Astrocyte (in vitro differentiated cells and primary cell): ENCODE measurements at regions not wholly inside any gene's neighbourhood (a gene's known extent, or its start where the extent isn't known, plus 50 kb on each side); places are given as distances from the start of the nearest gene placed in this dataset.
"Not testable (repeated sequence)": the region's sequence is repeated elsewhere in the genome, so short reads cannot be mapped to it uniquely, and the experiment has no call there.

ENCODE experiments used
- DNase-seq: peaks from one replicate; pipeline ENCODE4 v3.0.0-alpha.2; 2010; ENCODE audit warnings: low read depth
- FAIRE-seq: peaks from 2 replicates; lab custom pipeline; 2011; peaks lifted over from hg19 to GRCh38; lab: Jason Lieb, UNC
- H2AFZ ChIP-seq: 2 replicates; pipeline ENCODE4 v1.6.0; 2012; ENCODE audit warnings: low read depth, low read length, inconsistent platforms
- H3K27ac ChIP-seq: 2 replicates; pipeline ENCODE4 v1.5.1; 2011; ENCODE audit warnings: low read depth, low read length, inconsistent platforms
- H3K27me3 ChIP-seq: 2 replicates; pipeline ENCODE4 v1.6.0; 2011; ENCODE audit warnings: low read length, inconsistent platforms; ENCODE audit not compliant: insufficient read depth
- H3K36me3 ChIP-seq: 2 replicates; pipeline ENCODE4 v1.5.1; 2011; ENCODE audit warnings: low read length, inconsistent platforms; ENCODE audit not compliant: insufficient read depth
- H3K4me1 ChIP-seq: 2 replicates; pipeline ENCODE4 v1.5.1; 2011; ENCODE audit warnings: low read length, inconsistent platforms; ENCODE audit not compliant: insufficient read depth
- H3K4me2 ChIP-seq: 2 replicates; pipeline ENCODE4 v1.6.0; 2012; ENCODE audit warnings: low read length, inconsistent platforms
- H3K4me3 ChIP-seq: 2 replicates; pipeline ENCODE4 v1.5.1; 2011; ENCODE audit warnings: low read depth, mild to moderate bottlenecking, low read length, inconsistent platforms; ENCODE audit not compliant: insufficient read depth
- H3K79me2 ChIP-seq: 2 replicates; pipeline ENCODE4 v1.6.0; 2012; ENCODE audit warnings: mild to moderate bottlenecking, low read length, inconsistent platforms; ENCODE audit not compliant: insufficient read depth
- H3K9ac ChIP-seq: 2 replicates; pipeline ENCODE4 v1.6.0; 2012; ENCODE audit warnings: mild to moderate bottlenecking, low read length, inconsistent platforms
- H3K9me3 ChIP-seq: 2 replicates; pipeline ENCODE4 v1.5.1; 2012; ENCODE audit warnings: low read depth, mild to moderate bottlenecking, low read length, inconsistent platforms; ENCODE audit not compliant: insufficient read depth
- H4K20me1 ChIP-seq: 2 replicates; pipeline ENCODE4 v1.6.0; 2012; ENCODE audit warnings: low read length, inconsistent platforms; ENCODE audit not compliant: insufficient read depth
- H3K27ac Mint-ChIP-seq: one replicate; pipeline ENCODE4 v1.8.0; 2021; ENCODE audit warnings: mild to moderate bottlenecking, mixed read lengths; ENCODE audit not compliant: unreplicated experiment
- H3K27me3 Mint-ChIP-seq: one replicate; pipeline ENCODE4 v1.8.0; 2021; ENCODE audit warnings: low read depth, mixed read lengths; ENCODE audit not compliant: unreplicated experiment
- H3K36me3 Mint-ChIP-seq: one replicate; pipeline ENCODE4 v1.8.0; 2021; ENCODE audit warnings: low read depth, mixed read lengths; ENCODE audit not compliant: unreplicated experiment
- H3K4me1 Mint-ChIP-seq: one replicate; pipeline ENCODE4 v1.8.0; 2021; ENCODE audit warnings: low read depth, mixed read lengths; ENCODE audit not compliant: unreplicated experiment
- H3K4me3 Mint-ChIP-seq: one replicate; pipeline ENCODE4 v1.8.0; 2021; ENCODE audit warnings: mild to moderate bottlenecking, moderate library complexity, mixed read lengths; ENCODE audit not compliant: unreplicated experiment
- H3K9me3 Mint-ChIP-seq: one replicate; pipeline ENCODE4 v1.8.0; 2021; ENCODE audit warnings: mild to moderate bottlenecking, mixed read lengths; ENCODE audit not compliant: unreplicated experiment
- EZH2 ChIP-seq: IDR thresholded peaks from 2 replicates; pipeline ENCODE4 v1.6.1; 2012; ENCODE audit warnings: mild to moderate bottlenecking, low read length, inconsistent platforms; ENCODE audit not compliant: insufficient read depth
- TF ChIP-seq, protein P1 (sequence below): IDR thresholded peaks from 2 replicates; pipeline ENCODE4 v1.5.1; 2011; ENCODE audit warnings: low read depth, mild to moderate bottlenecking, inconsistent platforms, low read length, moderate library complexity; ENCODE audit not compliant: insufficient read depth

DNA sequence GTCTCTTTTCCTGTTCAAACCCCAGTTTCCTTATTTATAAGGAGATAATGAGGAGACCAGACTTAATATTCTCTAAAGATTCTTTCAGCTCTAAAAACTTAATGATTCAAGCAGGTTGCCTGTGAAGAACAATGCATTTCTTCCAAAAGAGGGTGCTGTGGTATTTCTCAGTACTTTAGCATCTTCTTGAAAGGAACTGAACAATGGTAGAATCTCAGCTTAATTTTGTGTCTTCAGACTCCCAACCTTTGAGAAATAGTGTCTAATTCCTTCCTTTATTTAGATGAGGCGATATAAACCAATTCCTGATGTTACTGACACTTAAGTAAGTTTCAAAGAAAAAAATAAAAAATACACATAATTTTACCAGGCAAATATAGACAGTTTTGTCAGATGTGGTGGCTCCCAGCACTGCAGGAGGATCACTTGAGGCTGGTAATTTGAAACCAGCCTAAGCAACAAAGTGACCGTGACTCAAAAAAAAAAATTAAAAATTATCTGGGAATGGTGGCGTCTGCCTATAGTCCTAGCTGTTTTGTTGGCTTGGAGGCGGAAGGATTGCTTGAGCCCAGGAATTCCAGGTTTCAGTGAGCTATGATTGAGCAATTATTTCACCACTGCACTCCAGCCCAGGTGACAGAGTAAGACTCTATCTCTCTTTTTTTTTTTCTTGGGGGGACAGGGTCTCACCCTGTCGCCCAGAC lies 76.9 kb upstream of the PSMA6 start:
- H3K27ac ChIP-seq, result no peak overlapping the region
- H3K36me3 ChIP-seq, result peaks cover 3% of the 10 kb centered on the region
- Mint-ChIP-seq H3K27ac (peak overlapping the region; percentile 11), H3K4me3 (no peak overlapping the region), H3K9me3 (no peaks in the 10 kb centered on the region), H3K27me3 (no peaks in the 10 kb centered on the region), H3K4me1 (peaks cover 19% of the 10 kb centered on the region), H3K36me3 (no peaks in the 10 kb centered on the region)
- H2AFZ ChIP-seq, result no peak overlapping the region
- no peak for TF ChIP-seq EZH2
- TF ChIP-seq, protein P1, sequence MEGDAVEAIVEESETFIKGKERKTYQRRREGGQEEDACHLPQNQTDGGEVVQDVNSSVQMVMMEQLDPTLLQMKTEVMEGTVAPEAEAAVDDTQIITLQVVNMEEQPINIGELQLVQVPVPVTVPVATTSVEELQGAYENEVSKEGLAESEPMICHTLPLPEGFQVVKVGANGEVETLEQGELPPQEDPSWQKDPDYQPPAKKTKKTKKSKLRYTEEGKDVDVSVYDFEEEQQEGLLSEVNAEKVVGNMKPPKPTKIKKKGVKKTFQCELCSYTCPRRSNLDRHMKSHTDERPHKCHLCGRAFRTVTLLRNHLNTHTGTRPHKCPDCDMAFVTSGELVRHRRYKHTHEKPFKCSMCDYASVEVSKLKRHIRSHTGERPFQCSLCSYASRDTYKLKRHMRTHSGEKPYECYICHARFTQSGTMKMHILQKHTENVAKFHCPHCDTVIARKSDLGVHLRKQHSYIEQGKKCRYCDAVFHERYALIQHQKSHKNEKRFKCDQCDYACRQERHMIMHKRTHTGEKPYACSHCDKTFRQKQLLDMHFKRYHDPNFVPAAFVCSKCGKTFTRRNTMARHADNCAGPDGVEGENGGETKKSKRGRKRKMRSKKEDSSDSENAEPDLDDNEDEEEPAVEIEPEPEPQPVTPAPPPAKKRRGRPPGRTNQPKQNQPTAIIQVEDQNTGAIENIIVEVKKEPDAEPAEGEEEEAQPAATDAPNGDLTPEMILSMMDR, result peak; percentile 51
- no peaks in the 10 kb centered on the region for H3K27me3 ChIP-seq
- H3K9me3 ChIP-seq, result no peaks in the 10 kb centered on the region
- DNase-seq (peak; percentile 60), FAIRE-seq (no peak)
- no peaks in the 10 kb centered on the region for H3K79me2 ChIP-seq
- no peak overlapping the region for H3K9ac ChIP-seq
- H3K4me2 ChIP-seq, result no peak overlapping the region
- H4K20me1 ChIP-seq, result no peaks in the 10 kb centered on the region
- H3K4me3 ChIP-seq, result no peak overlapping the region
- H3K4me1 ChIP-seq, result peaks cover 8% of the 10 kb centered on the region

DNA sequence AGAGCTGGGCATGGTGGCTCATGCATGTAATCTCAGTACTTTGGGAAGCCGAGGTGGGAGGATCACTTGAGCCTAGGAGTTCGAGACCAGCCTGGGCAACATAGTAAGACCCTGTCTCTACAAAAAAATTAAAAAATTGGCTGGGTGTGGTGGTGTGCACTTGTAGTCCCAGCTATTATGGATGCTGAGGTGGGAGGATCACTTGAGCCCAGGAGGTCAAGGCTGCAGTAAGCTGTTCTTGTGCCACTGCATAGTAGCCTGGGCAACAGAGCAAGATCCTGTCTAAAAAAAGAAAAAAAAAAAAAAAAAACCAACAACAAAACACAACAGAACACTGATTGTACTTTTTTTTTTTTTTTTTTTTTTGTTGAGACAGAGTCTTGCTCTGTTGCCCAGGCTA lies 74.0 kb upstream of the PSMA6 start:
- not testable (repeated sequence) for H3K4me3 Mint-ChIP-seq, H3K9me3 Mint-ChIP-seq, H4K20me1 ChIP-seq, H3K9me3 ChIP-seq, FAIRE-seq, H3K27ac ChIP-seq, H3K9ac ChIP-seq, H3K4me3 ChIP-seq, H2AFZ ChIP-seq, H3K36me3 Mint-ChIP-seq, DNase-seq, H3K27me3 Mint-ChIP-seq, H3K36me3 ChIP-seq, H3K79me2 ChIP-seq, H3K27ac Mint-ChIP-seq, H3K4me1 ChIP-seq, H3K4me2 ChIP-seq, H3K27me3 ChIP-seq
- peaks cover 21% of the 10 kb centered on the region for H3K4me1 Mint-ChIP-seq

DNA sequence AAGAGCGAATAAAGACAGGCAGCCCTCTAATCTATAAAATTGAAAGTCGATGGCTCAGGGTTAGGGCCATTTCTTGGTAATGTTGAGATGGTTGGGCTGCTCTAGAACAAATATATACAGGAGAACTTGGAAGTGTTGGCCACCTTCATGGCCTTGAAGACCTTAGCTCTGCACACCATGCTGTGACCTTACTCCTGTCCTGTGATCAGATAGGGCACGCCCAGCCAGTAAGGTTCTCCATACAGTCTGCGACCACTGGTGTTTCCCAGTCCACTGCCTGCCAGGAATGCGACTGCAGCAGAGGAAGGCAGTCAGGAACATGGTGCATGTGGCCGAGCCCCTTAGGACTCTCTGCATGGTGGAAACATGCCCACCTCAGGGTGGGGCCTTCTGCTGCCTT lies 73.2 kb upstream of the PSMA6 start:
- no peak for FAIRE-seq
- H3K36me3 ChIP-seq, result peaks cover 3% of the 10 kb centered on the region
- H3K27ac ChIP-seq, result no peak overlapping the region
- peaks cover 19% of the 10 kb centered on the region for H3K4me1 Mint-ChIP-seq
- H3K4me1 ChIP-seq, result peaks cover 8% of the 10 kb centered on the region
- no peaks in the 10 kb centered on the region for H3K9me3 Mint-ChIP-seq
- DNase-seq, result no peak
- H4K20me1 ChIP-seq, result no peaks in the 10 kb centered on the region
- no peak overlapping the region for H3K27ac Mint-ChIP-seq
- no peaks in the 10 kb centered on the region for H3K27me3 ChIP-seq
- H3K4me2 ChIP-seq, result no peak overlapping the region
- H3K9ac ChIP-seq, result no peak overlapping the region
- no peaks in the 10 kb centered on the region for H3K9me3 ChIP-seq
- no peak overlapping the region for H2AFZ ChIP-seq
- H3K4me3 ChIP-seq, result no peak overlapping the region
- peaks cover 4% of the 10 kb centered on the region for H3K36me3 Mint-ChIP-seq
- H3K79me2 ChIP-seq, result no peaks in the 10 kb centered on the region
- no peaks in the 10 kb centered on the region for H3K27me3 Mint-ChIP-seq
- TF ChIP-seq, protein P1, result no peak
- no peak for TF ChIP-seq EZH2
- H3K4me3 Mint-ChIP-seq, result no peak overlapping the region
